ENCODE measurements at regions not wholly inside any gene's neighbourhood (a gene's known extent, or its start where the extent isn't known, plus 50 kb on each side); places are given as distances from the start of the nearest gene placed in this dataset.

DNA sequence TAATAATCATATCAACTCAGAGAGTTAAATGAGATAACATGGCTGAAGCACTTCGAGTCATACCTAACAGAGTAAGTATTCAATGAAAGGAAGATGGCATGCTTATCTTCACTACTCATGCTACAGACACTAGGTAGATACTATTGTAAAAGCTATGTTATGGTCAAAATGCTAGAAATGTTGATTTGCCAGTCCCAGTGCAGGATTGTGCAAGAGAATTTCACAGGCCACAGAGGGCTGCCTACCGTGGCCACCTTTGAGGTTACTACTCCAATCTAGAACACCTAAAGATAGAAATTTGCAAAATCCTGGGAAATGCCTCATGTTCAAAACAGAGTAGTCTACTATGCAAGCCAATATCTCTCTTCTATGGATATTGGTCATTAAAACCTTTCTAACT is 75.3 kb upstream of the PLEKHG7 start:
- TF ChIP-seq, protein P1, sequence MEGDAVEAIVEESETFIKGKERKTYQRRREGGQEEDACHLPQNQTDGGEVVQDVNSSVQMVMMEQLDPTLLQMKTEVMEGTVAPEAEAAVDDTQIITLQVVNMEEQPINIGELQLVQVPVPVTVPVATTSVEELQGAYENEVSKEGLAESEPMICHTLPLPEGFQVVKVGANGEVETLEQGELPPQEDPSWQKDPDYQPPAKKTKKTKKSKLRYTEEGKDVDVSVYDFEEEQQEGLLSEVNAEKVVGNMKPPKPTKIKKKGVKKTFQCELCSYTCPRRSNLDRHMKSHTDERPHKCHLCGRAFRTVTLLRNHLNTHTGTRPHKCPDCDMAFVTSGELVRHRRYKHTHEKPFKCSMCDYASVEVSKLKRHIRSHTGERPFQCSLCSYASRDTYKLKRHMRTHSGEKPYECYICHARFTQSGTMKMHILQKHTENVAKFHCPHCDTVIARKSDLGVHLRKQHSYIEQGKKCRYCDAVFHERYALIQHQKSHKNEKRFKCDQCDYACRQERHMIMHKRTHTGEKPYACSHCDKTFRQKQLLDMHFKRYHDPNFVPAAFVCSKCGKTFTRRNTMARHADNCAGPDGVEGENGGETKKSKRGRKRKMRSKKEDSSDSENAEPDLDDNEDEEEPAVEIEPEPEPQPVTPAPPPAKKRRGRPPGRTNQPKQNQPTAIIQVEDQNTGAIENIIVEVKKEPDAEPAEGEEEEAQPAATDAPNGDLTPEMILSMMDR (IDR thresholded peaks at IDR 0.05; ENCODE audit: low read length) = no peak
- no peak for TF ChIP-seq EZH2 (optimal IDR thresholded peaks at IDR 0.05; ENCODE audit: low read depth, low read length)
